NCI-H2107 treated with DMSO at 0.1 percent for 48 hours (cell line): ENCODE measurements at regions not wholly inside any gene's neighbourhood (a gene's known extent, or its start where the extent isn't known, plus 50 kb on each side); places are given as distances from the start of the nearest gene placed in this dataset.

Source experiments
- DNase-seq: peaks from one replicate; lab custom pipeline; 2025; ENCODE audit not compliant: unreplicated experiment; lab: John Stamatoyannopoulos, UW

GRCh38 chr17:71360301-71360700 lies 760.5 kb upstream of the SOX9 start:
- DNase-seq = no peak

DNA sequence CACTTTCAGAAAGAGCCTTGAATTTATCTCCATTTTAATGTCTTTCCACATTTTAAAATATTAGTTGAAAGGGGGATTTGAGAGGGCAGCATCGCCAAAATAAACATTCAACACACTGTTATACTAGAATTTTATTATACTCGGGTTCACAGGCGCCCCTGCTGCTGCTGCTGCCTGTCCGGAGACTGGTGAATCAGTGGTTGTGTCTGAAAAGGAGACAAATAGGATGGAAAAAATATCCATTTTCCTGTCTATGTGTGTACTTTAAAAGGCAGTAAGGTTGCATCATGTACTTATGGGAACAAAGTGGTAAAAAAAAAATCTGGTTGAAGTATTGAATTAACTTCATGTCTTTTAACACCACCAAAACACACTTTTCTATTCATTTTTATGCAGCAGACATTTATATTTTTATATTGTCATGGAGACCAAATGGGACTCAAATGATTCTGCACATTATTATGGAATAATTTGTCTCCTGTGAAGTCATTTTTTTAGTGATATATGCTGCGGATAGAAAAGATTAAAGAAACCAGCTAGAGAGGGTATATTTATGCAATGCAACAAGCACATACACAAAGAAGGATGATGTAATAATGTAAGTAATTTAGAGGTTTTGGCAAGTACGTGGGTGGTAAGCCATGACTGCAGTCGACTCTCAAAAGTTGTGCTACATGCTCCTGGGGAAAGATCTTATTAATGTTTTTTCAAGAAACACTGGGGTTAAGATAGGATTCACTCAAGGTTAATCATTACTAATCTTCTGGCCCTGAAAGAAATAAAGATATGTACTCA lies 759.0 kb upstream of the SOX9 start:
- no peak for DNase-seq

GRCh38 chr17:71363661-71364060 lies 757.2 kb upstream of the SOX9 start:
- DNase-seq = no peak

DNA sequence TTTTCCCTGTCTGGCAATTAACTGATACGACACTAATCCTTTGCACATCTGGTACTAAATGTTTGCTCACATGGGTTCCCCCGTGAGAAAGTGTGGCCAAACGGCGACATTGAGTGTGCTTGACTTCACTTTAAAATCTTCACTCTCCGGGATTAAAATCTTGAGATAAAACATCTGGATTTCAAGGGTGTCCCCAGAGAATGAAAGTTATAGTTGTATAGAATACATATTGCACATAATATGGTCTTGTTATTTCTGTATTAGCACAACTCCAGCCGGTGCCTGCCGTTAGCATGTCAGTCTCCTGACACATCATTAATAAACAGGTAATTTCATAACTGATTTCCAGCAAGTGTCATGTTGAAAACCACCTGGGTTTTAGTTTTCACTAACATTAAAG lies 749.0 kb upstream of the SOX9 start:
- no peak for DNase-seq

DNA sequence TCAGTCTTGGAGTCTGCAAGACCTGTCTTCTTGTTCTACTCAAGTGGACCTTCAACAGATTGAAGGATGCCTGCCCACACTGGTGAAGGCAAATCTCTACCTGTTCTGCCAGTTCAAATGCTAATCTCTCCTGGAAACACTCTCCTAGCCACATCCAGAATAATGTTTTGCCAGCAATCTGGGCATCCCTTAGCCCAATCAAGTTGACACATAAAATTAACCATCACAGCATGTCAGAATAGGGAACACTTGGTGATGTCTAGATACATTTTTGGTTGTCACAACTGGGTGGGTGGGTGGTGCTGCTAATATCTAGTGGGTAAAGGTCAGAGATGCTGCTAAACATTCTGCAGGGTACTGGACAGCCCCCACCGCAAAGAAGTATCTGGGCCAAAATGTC lies 744.9 kb upstream of the SOX9 start:
- DNase-seq = no peak

DNA sequence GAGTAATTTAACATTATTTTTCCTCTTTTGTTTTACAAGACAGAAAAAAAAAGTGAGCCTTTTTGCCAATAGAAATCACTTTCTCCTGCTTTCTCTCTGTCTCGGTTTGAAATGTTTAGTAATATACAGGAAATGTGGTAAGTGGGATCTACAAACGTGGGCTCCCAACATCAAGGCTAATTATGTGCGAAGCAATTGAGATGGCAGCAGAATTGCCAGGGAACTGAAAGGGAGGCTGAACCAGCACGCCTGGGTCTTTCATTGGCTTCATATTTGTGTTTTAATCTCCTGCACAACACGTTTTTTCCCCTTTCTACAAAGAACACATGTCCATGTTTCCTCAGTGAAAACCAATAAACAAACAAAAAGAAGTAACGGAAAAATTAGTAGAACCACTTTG lies 743.9 kb upstream of the SOX9 start:
- no peak for DNase-seq

DNA sequence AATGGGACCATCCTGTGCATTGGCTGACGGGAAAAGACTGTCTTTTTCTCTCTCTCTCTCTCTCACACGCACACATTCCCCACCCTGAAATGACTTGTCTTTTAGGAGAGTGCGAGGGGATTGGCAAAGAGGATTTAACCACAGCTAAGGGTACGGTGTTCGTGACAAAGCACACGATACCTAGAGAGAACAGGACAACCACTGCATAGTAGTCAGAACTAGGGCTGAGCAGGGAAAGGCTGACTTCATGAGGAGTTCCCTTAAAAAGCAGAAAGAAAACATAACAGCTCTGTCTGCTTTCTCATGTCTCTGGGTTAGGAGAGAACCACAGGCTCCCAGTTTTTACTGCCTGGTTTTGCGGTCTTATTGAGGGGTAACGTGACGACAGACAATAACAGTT lies 742.8 kb upstream of the SOX9 start:
- DNase-seq = no peak

DNA sequence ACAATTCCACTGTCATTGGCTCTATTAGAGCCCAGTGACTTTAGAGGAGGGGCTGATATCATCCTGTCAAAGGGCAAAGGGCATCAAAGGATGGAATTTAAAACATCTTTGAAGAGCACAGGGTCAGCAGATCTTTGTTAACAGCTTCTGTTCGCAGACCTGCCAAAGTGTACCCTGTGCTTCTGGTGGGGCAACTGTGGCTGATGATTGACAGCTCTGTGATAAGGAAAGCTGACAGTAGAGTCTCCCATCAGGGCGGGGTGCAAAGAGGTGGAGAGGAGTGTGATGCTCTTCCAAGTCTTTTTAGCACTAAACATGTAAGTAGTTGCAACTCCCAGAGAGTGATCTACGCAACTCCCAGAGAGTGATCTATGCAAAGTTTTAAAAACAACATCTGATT lies 742.1 kb upstream of the SOX9 start:
- no peak for DNase-seq

- no peak for DNase-seq
These were observed 741.3 kb upstream of the SOX9 start for GRCh38 chr17:71379512-71379911.

- DNase-seq = no peak
These were observed 740.3 kb upstream of the SOX9 start for GRCh38 chr17:71380535-71380934.

DNA sequence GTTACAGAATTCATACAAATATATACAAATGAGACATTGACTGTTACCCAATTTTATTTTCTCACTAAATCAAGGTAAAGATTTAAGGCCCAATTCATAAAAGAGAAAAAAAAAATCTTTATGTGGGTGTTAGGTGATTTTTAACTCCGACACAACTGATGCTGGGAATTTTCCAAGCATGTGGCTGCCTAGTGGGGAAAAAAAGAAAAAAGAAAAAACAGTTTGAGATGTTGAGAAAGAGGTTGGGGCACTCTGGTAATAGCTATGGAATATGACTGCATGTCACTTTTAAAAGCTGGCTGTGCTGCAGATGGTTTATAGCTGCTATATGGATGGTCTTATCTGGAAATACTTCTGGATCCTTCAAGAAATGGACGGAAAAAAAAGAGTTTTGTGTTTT lies 739.9 kb upstream of the SOX9 start:
- DNase-seq = no peak

DNA sequence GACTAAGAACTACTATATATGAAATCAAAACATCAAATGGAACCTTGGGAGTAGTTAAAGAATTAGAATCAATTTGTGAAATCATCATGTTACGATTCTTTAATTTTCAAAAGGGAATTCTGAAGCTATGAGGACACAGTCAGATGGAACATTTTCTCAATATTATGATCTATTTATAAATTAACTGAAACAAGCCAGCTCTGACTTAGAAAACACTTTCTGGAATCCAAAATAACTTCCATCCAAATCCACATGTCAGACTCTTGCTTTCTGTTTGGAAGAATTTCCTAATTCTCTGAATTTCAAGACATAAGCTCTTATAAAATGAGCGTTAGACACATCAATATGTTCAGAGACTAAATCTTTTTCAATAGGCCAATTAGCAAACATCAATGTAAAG lies 737.7 kb upstream of the SOX9 start:
- no peak for DNase-seq

- DNase-seq = no peak
These were observed 733.4 kb upstream of the SOX9 start for GRCh38 chr17:71387456-71387855.

DNA sequence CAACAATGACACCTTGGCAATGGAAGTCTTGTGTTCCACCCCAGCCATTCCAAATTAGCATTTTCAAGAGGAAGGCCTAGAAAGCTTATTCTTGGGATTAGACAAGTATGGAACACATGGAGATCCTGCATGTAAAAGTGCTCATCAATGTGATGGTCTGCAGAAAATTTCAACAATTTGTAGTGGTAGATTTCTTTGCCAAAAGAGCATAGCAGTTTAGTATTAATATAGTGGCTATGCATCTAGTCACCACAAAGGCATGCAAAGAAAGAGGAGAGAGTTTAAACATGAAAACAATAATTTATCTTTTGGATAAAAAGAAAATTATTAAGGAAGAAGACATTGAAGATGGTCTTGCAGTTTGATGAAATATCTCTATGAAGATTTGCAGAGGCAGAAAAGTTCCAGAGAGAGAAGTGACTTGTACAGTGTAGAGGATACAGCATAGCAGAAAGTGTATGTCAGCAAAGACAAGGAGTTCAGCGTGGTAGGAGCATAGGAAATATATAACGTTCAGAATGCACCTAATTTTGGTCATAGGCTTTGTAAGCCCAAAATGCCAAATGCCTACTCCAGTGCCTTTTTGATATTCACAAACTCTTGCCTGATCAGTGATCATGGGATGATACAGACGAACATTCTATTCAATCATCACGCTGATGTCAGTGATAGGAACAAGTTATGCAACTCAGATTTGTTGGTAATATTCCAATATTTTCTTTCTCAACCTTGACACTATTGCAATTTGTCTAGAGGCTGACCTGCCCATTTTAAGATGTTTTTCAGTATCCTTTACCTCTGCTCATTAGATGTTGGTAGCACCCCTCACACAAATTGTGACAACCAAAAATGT lies 727.9 kb upstream of the SOX9 start:
- DNase-seq = no peak

DNA sequence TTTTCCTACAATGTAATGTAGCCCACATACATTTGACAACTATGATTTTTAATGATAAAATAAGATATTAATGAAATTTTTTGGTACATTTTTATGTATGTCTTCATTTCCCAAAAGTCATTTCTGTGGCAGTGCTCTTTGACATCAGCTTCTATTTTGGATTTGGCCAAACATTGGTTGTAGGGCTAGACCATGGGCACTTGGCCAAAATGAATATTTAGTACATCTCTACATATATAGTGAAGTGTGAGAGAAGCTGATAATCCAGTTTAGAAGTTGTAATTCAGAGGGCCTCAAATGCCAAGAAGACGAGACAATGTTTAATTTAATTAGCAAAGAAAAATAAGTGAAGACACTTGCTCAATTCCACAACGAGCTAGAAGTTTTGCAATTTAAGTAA lies 724.9 kb upstream of the SOX9 start:
- no peak for DNase-seq

GRCh38 chr17:71396711-71397110 lies 724.1 kb upstream of the SOX9 start:
- no peak for DNase-seq

DNA sequence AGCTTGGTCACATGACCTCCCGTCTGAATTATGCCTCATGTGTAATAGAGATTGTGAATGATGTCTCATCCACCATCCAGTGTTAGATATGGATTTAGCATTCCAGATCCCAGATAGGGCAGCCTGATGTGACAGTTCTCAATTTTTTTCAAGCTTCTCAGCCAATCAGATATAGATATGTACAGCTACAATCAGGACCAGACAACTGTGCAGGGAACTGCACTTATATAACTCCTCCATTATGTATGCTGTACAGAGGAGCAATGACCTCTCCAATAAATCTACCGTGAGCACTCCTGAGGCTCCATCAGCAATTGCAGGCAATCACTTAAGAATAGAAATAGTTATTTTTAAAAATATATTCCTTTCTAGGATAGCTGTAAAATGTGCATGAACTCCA lies 722.8 kb upstream of the SOX9 start:
- no peak for DNase-seq

- no peak for DNase-seq
These were observed 722.0 kb upstream of the SOX9 start for GRCh38 chr17:71398800-71399219.

GRCh38 chr17:71399221-71399620 lies 721.6 kb upstream of the SOX9 start:
- no peak for DNase-seq

GRCh38 chr17:71399649-71400048 lies 721.2 kb upstream of the SOX9 start:
- DNase-seq = no peak

- DNase-seq = no peak
These were observed 718.8 kb upstream of the SOX9 start for GRCh38 chr17:71402007-71402406.

DNA sequence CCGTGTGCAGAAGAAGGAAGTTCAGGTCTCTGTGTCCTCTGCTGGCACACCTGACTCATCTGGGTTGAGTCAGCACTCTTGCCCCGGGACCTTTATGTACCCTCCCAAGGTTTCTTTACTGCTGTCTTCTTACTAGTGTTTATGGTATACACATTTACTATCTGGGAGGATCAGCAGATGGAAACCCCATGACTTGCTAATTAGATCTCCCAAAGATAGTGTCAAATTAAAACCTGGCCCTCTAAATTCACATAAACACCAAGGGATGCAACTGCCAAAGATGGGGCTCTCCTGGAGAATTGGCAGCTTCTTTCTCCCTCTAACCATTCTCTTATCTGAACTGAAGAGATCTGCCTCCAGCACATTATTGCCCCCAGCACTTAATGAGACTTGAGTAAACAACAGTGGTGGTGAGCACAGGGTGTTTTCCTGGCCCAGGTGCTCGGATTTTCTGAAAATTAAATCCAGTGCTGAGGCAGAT lies 718.1 kb upstream of the SOX9 start:
- peak; percentile 68 for DNase-seq
